ENCODE measurements at regions not wholly inside any gene's neighbourhood (a gene's known extent, or its start where the extent isn't known, plus 50 kb on each side); places are given as distances from the start of the nearest gene placed in this dataset.

DNA sequence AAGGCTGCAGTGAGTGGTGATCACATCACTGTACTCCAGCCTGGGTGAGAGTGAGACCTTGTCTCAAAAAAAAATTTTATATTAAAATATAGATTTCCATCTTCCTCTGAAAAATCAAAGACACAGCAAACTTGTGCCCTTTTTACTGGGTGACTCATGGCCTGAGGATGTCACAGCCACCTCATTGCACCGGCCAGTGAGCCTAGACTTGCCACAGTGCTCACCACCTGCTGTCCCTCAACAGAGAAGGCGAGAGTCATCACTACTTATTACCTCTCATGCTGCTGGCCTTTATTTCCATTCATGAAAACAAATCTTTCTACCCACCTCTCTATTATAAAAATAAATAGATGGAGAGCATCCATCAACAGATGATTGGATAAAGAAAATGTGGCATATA lies 295.8 kb downstream of the PREX1 start:
- H3K9me3 ChIP-seq = no peaks in the 10 kb centered on the region
- no peak overlapping the region for H3K27ac ChIP-seq
- H3K4me1 ChIP-seq = no peaks in the 10 kb centered on the region
- TF ChIP-seq, protein P1, sequence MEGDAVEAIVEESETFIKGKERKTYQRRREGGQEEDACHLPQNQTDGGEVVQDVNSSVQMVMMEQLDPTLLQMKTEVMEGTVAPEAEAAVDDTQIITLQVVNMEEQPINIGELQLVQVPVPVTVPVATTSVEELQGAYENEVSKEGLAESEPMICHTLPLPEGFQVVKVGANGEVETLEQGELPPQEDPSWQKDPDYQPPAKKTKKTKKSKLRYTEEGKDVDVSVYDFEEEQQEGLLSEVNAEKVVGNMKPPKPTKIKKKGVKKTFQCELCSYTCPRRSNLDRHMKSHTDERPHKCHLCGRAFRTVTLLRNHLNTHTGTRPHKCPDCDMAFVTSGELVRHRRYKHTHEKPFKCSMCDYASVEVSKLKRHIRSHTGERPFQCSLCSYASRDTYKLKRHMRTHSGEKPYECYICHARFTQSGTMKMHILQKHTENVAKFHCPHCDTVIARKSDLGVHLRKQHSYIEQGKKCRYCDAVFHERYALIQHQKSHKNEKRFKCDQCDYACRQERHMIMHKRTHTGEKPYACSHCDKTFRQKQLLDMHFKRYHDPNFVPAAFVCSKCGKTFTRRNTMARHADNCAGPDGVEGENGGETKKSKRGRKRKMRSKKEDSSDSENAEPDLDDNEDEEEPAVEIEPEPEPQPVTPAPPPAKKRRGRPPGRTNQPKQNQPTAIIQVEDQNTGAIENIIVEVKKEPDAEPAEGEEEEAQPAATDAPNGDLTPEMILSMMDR (IDR thresholded peaks at IDR 0.05) = no peak
- no peak for TF ChIP-seq POLR2A (IDR thresholded peaks at IDR 0.05)
- no peak for DNase-seq
- H3K27me3 ChIP-seq = no peaks in the 10 kb centered on the region
- H3K36me3 ChIP-seq = no peaks in the 10 kb centered on the region
- H3K4me3 ChIP-seq = no peak overlapping the region
- intact Hi-C loops (cut with DNase I; ENCODE audit: low total_unique reads) = no loop called here

DNA sequence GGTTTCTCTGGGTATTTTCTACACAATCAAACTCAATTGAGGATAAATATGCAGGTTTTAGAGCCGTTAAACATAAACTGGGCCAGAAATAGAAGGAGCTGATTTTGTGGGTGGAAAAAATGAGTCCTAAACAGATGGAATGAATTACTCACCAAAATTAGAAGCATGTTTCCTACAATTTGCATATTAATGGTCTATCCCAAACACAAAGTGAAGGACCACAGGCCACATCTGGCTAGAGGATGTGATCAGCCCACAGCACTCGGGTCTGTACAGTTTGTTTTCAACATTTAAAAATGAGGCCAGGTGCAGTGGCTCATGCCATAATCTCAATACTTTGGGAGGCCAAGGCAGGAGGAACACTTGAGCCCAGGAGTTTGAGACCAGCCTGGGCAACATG lies 296.3 kb downstream of the PREX1 start:
- Histone ChIP-seq H3K9me3 (no peaks in the 10 kb centered on the region), H3K36me3 (no peaks in the 10 kb centered on the region), H3K27ac (no peak overlapping the region), H3K27me3 (no peaks in the 10 kb centered on the region), H3K4me3 (no peak overlapping the region), H3K4me1 (no peaks in the 10 kb centered on the region)
- no peak for TF ChIP-seq POLR2A (IDR thresholded peaks at IDR 0.05)
- TF ChIP-seq, protein P1 (IDR thresholded peaks at IDR 0.05) = no peak
- DNase-seq = no peak
- intact Hi-C loops (cut with DNase I; ENCODE audit: low total_unique reads) = no loop called here

DNA sequence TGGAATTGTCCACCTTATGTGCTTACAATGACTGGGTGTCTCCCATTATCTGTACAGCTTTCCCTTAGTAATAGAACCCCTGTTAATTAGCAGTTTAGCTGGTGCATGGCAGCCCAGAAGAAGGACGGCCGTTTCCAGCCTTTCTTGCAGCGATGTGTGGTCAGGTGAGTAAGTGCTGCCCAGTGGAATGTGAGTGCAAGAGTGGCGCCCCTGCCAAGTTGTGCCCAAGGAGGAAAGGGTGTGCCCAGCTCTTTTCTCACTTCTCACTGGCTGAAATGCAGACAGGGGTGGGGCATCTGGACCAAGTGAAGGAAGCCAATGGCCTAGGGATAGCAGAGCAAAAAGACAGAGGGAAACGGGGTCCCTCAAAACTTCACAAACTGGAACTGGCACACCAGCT lies 296.8 kb downstream of the PREX1 start:
- TF ChIP-seq POLR2A (IDR thresholded peaks at IDR 0.05) = no peak
- TF ChIP-seq, protein P1 (IDR thresholded peaks at IDR 0.05) = no peak
- Histone ChIP-seq H3K9me3 (no peaks in the 10 kb centered on the region), H3K4me3 (no peak overlapping the region), H3K36me3 (no peaks in the 10 kb centered on the region), H3K27ac (no peak overlapping the region), H3K27me3 (no peaks in the 10 kb centered on the region), H3K4me1 (no peaks in the 10 kb centered on the region)
- no peak for DNase-seq
- intact Hi-C loops (cut with DNase I; ENCODE audit: low total_unique reads) = no loop called here

DNA sequence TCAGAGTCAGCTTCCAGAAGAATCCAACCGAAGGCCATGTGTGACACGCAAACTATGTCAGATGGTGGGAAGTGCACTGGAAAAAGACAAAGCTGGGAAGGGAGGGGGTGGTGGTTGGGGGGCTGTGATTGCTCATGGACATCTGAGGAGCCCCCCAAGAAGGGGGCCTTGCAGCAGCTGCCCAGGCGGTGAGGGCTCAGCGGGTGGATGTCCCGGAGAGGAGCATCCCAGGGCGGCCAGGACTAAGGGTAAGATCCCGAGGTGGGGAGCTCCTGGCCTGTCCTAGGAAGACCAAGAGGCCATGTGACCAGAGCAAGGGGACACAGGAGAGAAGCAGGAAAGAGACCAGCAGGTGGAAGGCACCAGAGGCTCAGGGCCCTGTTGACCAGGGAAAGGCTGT lies 299.5 kb downstream of the PREX1 start:
- no peaks in the 10 kb centered on the region for H3K4me1 ChIP-seq
- H3K4me3 ChIP-seq = no peak overlapping the region
- no peaks in the 10 kb centered on the region for H3K36me3 ChIP-seq
- H3K27me3 ChIP-seq = no peaks in the 10 kb centered on the region
- no peaks in the 10 kb centered on the region for H3K9me3 ChIP-seq
- TF ChIP-seq, protein P1 (IDR thresholded peaks at IDR 0.05) = no peak
- TF ChIP-seq POLR2A (IDR thresholded peaks at IDR 0.05) = no peak
- intact Hi-C loops (cut with DNase I; ENCODE audit: low total_unique reads) = no loop called here
- no peak for DNase-seq
- H3K27ac ChIP-seq = no peak overlapping the region

DNA sequence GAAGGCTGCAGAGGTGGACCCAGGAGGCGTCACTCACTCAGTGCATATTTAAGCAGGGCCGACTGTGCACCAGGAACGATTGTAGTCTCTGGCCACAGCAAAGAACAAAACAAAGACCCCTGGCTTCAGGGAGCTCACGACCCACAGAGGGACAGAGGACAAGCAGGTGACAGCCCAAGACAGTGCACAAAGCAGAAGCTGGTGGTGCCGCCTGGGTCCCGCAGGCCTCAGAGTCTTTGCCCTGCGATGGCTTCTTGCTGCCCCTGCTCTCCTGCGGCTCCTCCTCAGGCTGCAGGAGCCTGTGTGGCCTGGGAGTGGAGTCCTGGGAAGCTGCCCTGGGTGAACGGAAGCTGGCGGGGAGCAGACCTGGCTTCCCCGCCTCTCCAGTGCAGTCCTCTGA lies 300.0 kb downstream of the PREX1 start:
- H3K36me3 ChIP-seq = no peaks in the 10 kb centered on the region
- no peak for DNase-seq
- intact Hi-C loops (cut with DNase I; ENCODE audit: low total_unique reads) = no loop called here
- TF ChIP-seq POLR2A (IDR thresholded peaks at IDR 0.05) = no peak
- TF ChIP-seq, protein P1 (IDR thresholded peaks at IDR 0.05) = no peak
- no peaks in the 10 kb centered on the region for H3K4me1 ChIP-seq
- no peak overlapping the region for H3K4me3 ChIP-seq
- H3K9me3 ChIP-seq = no peaks in the 10 kb centered on the region
- H3K27ac ChIP-seq = no peak overlapping the region
- H3K27me3 ChIP-seq = no peaks in the 10 kb centered on the region
